ENCODE measurements at regions not wholly inside any gene's neighbourhood (a gene's known extent, or its start where the extent isn't known, plus 50 kb on each side); places are given as distances from the start of the nearest gene placed in this dataset.

DNA sequence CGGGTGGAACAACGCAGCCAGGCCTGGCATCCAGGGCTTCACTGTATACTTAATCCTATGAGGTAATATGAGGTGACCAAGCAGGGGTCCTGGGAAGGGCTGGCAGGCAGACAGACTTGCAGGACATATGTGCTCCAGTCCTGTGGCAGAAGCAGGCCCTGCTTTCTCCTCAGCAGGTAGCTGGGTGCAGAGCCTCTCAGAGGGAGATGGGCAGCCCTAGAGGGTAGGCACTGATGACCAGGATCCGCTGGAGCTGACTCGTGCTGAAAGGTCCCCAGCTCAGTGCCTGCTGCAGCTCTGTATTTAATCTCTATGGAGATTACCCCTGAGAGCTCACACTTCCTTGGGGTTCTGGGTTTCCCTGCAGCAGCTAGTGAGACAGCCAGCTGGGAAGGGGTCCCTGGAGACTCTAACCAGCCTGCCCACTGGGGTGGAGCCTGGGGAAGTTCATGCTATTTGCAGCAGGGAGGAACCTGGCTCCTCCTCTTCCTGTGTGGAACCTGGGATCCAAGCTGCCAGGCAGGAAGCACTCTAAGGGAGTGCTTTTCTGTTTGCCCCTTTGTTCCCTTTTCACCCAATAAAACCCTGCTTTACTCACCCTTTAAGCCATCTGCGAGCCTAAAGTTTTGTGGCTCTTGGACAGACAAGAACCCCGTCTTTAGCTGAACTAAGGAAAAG lies 339.2 kb downstream of the DCAF12L2 start:
- H3K4me3 ChIP-seq (ENCODE audit: low read depth, low read length): no peak overlapping the region
- TF ChIP-seq, protein P1, sequence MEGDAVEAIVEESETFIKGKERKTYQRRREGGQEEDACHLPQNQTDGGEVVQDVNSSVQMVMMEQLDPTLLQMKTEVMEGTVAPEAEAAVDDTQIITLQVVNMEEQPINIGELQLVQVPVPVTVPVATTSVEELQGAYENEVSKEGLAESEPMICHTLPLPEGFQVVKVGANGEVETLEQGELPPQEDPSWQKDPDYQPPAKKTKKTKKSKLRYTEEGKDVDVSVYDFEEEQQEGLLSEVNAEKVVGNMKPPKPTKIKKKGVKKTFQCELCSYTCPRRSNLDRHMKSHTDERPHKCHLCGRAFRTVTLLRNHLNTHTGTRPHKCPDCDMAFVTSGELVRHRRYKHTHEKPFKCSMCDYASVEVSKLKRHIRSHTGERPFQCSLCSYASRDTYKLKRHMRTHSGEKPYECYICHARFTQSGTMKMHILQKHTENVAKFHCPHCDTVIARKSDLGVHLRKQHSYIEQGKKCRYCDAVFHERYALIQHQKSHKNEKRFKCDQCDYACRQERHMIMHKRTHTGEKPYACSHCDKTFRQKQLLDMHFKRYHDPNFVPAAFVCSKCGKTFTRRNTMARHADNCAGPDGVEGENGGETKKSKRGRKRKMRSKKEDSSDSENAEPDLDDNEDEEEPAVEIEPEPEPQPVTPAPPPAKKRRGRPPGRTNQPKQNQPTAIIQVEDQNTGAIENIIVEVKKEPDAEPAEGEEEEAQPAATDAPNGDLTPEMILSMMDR (IDR thresholded peaks at IDR 0.05; ENCODE audit: borderline replicate concordance, insufficient read depth, low read depth, low read length): no peak

DNA sequence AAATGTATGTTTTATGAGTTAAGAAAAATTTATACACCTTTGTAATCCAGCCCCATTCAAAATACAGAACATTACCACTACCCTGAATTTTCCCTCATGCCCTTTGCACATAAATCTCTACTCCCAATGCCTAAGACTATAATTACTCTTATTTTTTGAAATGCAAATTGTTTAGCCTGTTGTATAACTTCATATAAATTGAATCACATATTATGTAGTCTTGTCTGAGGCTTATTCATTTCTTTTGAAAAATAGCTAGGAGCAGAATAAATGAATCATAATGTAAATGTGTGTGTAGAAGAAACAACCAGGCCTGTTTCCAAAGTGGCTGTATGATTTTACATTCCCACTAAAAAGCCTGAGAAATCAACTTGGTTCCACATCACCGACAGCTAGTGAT lies 319.8 kb downstream of the DCAF12L2 start:
- H3K4me3 ChIP-seq (ENCODE audit: low read depth, low read length): no peak overlapping the region
- TF ChIP-seq, protein P1 (IDR thresholded peaks at IDR 0.05; ENCODE audit: borderline replicate concordance, insufficient read depth, low read depth, low read length): no peak

DNA sequence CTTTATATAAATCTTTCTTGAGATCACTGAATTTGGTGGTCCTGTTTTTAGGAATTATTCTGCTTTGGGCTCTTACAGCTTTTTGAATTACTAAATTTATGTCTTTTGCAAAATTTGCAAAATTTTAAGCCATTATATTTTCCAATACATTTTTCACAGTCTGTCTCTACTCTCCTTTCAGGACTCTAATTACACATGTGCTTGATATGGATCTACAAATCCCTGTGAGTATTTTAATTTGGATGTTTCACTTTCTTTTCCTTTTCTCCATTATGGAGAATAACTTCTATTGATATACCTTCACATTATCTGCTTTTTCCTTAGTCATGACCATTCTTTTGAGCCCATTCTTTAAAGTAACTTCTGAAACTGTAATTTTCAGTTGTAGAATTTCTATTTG lies 315.4 kb downstream of the DCAF12L2 start:
- TF ChIP-seq, protein P1 (IDR thresholded peaks at IDR 0.05; ENCODE audit: borderline replicate concordance, insufficient read depth, low read depth, low read length): no peak
- H3K4me3 ChIP-seq (ENCODE audit: low read depth, low read length): no peak overlapping the region

DNA sequence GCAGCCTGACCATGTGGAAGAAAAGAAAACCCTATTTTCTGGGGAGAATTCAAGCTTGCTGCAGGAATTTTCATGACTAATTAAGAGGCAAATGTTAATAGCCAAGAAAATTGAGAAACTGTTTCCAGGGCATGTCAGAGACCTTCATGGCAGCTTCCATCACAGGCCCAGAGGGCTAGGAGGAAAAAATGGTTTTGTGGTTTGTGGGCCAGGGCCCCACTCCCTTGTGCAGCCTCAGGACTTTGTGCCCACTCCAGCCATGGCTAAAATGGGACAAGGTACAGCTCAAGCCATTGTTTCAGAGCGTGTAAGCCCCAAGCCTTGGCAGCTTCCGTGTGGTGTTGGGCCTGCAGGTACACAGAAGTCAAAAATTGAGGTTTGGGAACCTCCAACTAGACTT lies 282.9 kb downstream of the DCAF12L2 start:
- TF ChIP-seq, protein P1 (IDR thresholded peaks at IDR 0.05; ENCODE audit: borderline replicate concordance, insufficient read depth, low read depth, low read length): no peak
- H3K4me3 ChIP-seq (ENCODE audit: low read depth, low read length): no peak overlapping the region

DNA sequence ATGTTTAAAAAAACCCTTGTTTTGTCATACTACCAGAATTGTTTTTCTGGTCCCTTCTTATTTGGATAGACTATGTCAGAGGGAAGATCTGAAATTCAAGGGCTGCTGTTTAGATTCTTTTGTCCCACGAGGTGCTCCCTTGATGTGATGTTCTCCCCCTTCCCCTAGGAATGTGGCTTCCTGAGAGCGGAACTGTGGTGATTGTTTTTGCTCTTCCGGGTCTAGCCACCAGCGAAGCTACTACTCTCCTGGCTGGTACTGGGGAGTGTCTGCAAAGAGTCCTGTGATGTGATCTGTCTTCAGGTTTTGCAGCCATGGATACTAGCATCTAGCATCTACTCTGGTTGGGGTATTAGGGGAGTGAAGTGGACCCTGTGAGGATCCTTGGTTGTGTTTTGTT lies 271.1 kb downstream of the DCAF12L2 start:
- TF ChIP-seq, protein P1 (IDR thresholded peaks at IDR 0.05; ENCODE audit: borderline replicate concordance, insufficient read depth, low read depth, low read length): no peak
- H3K4me3 ChIP-seq (ENCODE audit: low read depth, low read length): no peak overlapping the region

DNA sequence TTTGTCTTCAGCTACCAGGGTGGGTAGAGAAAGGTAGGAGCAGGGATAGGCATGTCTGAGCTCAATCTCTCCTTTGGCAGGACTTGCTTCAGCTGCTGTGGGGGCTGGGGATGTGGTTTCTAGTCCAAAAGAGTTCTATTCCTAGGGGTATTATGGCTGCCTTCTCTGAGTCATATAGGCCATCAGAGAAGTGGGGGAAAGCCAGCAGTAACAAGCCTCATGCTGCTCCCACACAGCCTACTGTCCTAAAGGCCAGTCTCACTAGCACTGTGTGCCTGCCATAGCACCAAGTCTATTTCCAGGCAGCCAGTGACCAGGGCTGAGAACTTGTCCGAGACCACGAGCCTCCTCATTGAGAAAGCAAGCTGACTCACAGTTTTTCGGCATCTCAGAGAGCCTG lies 270.6 kb downstream of the DCAF12L2 start:
- H3K4me3 ChIP-seq (ENCODE audit: low read depth, low read length): no peak overlapping the region
- TF ChIP-seq, protein P1 (IDR thresholded peaks at IDR 0.05; ENCODE audit: borderline replicate concordance, insufficient read depth, low read depth, low read length): no peak

DNA sequence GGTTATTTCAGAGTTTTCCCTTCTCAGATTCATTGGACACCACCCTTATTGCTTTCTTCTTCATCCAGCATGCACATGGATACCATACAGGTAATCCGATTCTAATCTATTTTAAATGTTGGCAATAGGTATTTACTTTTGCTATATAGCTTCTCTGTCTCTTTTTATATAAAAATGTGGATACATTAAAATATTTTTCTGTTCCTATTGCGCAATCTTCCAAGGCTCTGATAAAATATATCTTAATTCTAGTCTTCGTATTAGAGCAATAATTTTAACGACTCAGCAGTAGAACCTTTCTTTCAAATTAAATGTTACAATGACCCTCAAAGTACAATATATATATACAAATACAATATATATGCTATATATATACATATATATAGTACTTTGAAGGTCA lies 239.8 kb downstream of the DCAF12L2 start:
- H3K4me3 ChIP-seq (ENCODE audit: low read depth, low read length): no peak overlapping the region
- TF ChIP-seq, protein P1 (IDR thresholded peaks at IDR 0.05; ENCODE audit: borderline replicate concordance, insufficient read depth, low read depth, low read length): no peak
